Fibroblast of peridontal ligament (primary cell): ENCODE measurements at regions not wholly inside any gene's neighbourhood (a gene's known extent, or its start where the extent isn't known, plus 50 kb on each side); places are given as distances from the start of the nearest gene placed in this dataset.

Experiments used
- DNase-seq: peaks from one replicate; pipeline ENCODE4 v3.0.0-alpha.2; 2010; ENCODE audit errors: extremely low read depth

GRCh38 chr14:36028665-36029064 is 147.9 kb downstream of the PTCSC3 start:
- no peak for DNase-seq

GRCh38 chr14:36028218-36028617 is 148.3 kb downstream of the PTCSC3 start:
- no peak for DNase-seq

DNA sequence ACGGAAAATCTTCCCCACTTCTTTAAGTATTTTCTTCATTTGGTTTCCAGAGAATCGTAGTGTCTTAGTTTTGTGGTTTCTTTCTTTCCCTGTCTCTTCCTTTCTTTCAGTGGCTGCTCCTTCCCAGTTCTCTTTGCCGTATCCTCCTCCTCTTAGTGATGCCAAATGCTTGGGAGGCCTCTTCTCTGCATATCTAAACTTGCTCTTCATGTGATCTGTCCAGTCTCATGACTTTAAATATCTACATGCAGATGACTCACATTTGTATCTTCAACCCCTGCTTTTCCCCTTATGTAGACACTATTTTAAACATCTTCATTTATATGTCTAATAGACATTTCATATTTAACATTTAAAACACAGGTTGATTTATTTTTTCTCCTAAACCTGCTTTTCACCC is 149.2 kb downstream of the PTCSC3 start:
- no peak for DNase-seq

GRCh38 chr14:36022765-36023410 is 153.6 kb downstream of the PTCSC3 start:
- DNase-seq = no peak

DNA sequence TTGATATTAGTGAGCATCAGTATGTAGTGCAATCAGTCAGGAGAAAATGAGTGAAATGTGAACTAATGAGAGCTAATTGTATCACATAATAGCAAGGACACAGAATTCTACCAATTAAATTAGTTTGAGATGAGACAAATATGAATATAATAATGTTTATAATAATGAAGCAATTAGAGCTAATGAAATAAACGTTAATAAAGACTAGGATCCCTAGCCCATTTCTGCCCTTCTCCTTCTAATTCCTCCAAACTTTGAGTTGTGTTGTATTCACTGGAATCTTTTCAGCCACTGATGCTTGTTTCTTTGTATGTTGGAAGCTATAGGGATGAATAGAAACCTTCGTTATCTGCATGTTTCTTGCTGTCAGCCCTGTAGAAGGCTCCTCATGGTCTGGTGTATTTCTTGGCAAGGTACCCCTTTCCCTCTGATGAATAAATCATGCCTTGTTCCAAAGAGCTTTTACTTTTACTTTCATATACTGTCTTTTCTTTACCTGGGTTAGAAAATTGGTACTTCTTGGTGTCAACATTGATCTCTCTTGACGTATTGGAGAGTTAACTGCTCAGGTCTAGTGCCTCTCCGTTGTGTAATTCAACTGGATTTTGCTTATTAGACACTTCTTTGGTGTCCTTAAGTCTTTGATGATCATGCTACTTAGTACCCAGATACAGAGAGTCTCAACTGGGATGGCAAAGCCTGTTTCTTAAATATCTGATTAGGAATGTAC is 154.8 kb downstream of the PTCSC3 start:
- no peak for DNase-seq

GRCh38 chr14:36021030-36021422 is 155.5 kb downstream of the PTCSC3 start:
- DNase-seq = no peak

GRCh38 chr14:36020120-36021029 is 156.1 kb downstream of the PTCSC3 start:
- no peak for DNase-seq

DNA sequence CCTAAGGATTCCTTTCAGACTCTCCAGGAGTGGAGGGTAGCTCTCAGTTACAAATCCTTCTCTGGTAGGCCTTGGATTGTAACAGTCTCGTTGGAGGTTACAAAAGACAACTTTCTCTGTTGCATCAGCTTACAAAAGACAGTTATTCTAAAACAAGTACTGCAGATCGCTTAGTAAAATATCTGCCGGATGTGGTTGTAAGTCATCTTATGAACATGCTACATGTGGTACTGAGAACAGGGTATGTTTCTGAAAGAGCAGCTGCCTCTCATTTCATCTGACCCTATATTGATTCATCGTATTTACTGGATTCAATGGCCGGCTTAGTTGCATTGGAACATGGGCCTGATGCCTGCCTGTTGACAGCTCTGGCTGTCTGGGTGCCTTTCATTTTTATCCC is 157.4 kb downstream of the PTCSC3 start:
- DNase-seq = peak; percentile 79

GRCh38 chr14:36014236-36014635 is 162.3 kb downstream of the PTCSC3 start:
- DNase-seq = no peak

DNA sequence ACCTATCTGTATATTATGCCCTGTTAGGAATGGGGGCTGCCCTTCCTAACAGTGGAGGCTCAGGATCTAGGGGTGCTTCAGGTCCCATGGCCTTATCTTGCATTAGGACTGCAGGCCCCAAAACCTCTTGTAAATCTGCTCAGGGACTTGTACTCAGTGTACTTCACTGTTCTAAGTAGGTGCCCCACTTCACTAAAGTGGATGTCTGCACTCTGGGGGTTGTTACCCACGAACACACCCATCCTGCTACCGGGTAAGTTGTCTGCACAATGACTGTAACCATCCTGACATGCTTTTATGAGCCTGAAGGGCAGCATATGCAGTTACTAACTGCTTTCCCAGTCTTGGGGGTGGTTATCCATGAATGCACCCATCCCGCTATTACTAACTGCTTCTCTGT is 163.0 kb downstream of the PTCSC3 start:
- DNase-seq = no peak

DNA sequence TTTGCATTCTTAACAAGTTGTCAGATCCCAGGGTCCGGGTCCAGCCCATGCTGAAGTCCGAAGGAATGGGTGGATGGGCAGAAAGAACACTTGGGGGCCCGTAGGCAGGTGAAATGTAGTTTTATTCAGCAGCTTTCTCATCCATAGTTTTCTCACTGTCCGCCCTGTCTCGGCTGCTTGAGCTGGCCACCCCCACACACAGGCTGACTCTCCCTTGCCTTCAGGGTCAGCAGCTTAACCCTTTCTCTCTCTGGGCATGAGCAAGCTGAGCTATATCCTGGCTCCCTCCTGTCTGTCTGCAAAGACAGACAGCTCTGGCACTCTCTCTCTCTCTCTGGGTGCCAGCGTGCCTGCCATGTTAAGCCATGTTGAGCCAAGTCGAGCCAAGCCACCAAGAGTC is 163.9 kb downstream of the PTCSC3 start:
- DNase-seq = no peak

DNA sequence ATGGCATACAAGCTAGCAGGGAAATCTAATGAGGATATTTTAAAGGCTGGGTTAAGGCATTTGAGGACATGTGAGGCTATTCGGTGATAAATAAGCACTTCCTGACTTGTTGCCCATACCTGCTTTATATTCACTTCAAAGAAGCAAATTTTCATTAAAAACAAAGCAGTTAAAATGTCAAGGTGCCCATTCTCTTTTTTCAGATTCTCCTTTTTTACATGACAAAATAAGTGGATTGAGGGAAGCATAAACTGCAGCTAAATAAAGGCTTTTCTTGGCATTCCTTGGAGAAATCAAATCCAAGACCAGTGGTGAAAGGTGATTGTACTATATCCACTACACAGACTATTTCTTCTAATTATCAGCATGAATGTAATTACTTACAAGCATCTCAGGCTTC is 166.9 kb downstream of the PTCSC3 start:
- no peak for DNase-seq

- no peak for DNase-seq
Measured at GRCh38 chr14:36006623-36007022, 169.9 kb downstream of the PTCSC3 start.

- DNase-seq = no peak
Measured at GRCh38 chr14:36005670-36006069, 170.9 kb downstream of the PTCSC3 start.

DNA sequence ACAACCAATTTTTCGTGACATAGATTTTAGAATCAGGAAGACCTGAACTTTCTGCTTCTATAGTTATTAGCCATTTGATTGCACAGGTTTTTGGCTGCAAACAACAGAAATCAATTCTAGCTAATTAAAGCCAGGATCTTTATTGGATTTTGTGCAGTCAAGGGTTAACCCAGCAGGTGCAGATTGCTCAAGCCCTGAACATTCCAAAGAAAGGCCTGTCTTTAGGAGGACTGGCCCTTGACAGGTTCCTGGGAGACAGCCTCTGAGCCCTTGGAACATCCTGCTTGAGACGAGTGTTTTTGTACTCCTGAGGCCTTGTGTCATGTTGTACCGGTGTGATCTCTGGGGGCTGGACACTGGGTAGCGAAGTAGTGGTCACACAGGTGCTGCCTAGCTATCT is 174.6 kb downstream of the PTCSC3 start:
- DNase-seq = no peak

GRCh38 chr14:35999294-35999693 is 173.2 kb downstream of the BRMS1L start:
- DNase-seq = no peak

GRCh38 chr14:35998303-35998702 is 172.2 kb downstream of the BRMS1L start:
- DNase-seq = no peak

DNA sequence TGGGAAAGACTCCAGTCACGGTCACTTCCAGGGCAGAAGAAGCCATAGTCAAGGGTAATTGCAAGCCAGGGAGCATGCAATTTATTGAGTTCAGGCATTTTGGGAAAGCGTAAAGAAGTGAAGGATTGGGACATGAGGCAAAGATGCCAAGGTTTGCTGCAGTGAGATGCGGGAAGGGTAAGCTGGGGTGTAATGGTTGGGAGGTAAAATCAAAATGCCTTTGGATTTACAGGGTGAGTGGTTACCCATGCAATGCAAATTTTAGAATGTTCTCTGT is 167.5 kb downstream of the BRMS1L start:
- DNase-seq = no peak

DNA sequence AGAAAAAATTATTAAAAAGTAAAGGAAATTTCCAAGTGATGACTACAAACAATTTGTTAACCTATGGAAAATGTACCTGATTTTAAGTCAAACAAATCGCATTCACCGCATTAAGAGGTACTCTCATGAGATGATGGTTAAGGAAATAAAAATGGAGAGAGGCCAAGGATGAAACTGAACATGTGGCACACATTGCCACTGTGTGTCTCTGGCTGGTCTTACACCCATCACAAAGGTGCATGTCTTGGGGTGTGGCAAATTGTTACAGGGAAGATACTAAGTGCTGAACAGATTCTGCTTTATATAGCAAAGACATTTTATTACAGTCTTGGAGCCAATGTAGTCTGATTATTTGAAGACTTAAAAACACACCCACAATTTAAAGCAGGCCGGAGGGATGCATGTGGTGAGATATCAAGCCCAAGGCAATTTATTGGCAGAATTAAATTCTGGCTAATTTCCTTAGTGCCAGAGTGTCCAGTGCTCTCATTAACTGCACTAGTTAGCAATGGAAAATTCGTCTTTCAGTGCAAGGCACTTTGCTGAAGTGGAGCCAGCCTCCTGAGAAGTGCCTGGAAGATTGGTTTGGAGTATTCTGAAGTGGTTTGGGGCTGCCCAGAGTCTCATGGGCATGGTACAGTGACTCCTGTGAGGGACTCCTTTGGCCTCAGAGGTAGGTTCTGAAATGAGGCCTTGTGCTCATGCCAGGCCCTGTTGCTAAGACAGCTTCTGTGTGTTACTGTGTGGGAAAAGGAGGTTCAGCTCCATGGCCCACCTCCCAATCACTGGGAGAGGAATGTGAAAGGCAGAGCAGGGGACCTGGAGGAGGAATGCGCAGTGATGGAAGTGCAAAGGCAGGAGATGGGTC is 166.9 kb downstream of the BRMS1L start:
- DNase-seq = no peak

GRCh38 chr14:35991356-35991755 is 165.2 kb downstream of the BRMS1L start:
- no peak for DNase-seq

DNA sequence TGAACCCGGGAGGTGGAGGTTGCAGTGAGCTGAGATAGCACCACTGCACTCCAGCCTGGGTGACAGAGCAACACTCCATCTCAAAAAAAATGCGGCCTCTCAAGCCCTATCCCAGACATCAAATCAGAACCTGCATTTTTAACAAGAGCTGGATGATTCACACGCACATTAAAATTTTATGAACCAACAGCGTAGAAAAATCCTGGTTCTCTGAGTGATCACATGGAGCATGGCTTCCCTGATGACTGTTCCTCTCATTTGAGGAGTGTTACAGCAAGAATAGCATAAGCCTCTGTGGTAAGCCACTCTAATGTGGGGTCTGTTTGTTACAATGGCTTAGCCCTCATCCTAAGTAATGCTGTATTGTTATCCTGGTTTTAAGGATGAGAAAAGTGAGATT is 163.6 kb downstream of the BRMS1L start:
- DNase-seq = no peak
